IMR-90 (cell line): ENCODE measurements at regions not wholly inside any gene's neighbourhood (a gene's known extent, or its start where the extent isn't known, plus 50 kb on each side); places are given as distances from the start of the nearest gene placed in this dataset.
A peak's percentile ranks its signal among the peaks of the same experiment; 100 is the strongest.

ENCODE experiments used
- ATAC-seq: fragments of 200-7000 bp; cut with Tn5 transposase; 2 replicates; pipeline ENCODE4 v1.9.1; 2020; ENCODE audit warnings: low read depth, mild to moderate bottlenecking, moderate library complexity
- BruUV-seq: library from RNA; stranded (reverse); fragments of 400-500 nt; replicated peaks from 2 replicates; lab custom pipeline; 2021; lab: Mats Ljungman, UMichigan
- CTCF ChIA-PET: fragments of 300-600 bp; formaldehyde crosslinking; extraction: SDS; loops from one replicate; lab custom pipeline; 2021; ENCODE audit warnings: antibody characterized with exemption; lab: Yijun Ruan, JAX
- POLR2A ChIA-PET: fragments of 300-600 bp; sonication (Branson Sonifier 250); formaldehyde crosslinking; loops from one replicate; lab custom pipeline; 2022; ENCODE audit warnings: antibody characterized with exemption; ENCODE audit not compliant: unreplicated experiment; lab: Charles Lee
- DNase-seq: peaks from one replicate; pipeline ENCODE4 v3.0.0; 2013
- H2AFZ ChIP-seq: replicated peaks from 2 replicates; pipeline ENCODE3; 2013; ENCODE audit warnings: low read length, mild to moderate bottlenecking; ENCODE audit not compliant: poor library complexity
- H2AK5ac ChIP-seq: 2 replicates; pipeline ENCODE4 v1.6.1; 2013; ENCODE audit warnings: low read depth, low read length, inconsistent platforms
- H2AK9ac ChIP-seq: replicated peaks from 2 replicates; pipeline ENCODE3; 2013; ENCODE audit warnings: mild to moderate bottlenecking, low read depth, low read length, moderate library complexity; ENCODE audit not compliant: poor library complexity
- H2BK120ac ChIP-seq: 2 replicates; pipeline ENCODE4 v1.6.1; 2013; ENCODE audit warnings: low read depth, low read length, inconsistent platforms
- H2BK15ac ChIP-seq: 3 replicates; pipeline ENCODE4 v1.6.1; 2013; ENCODE audit warnings: low read depth, low read length, inconsistent platforms
- H2BK20ac ChIP-seq: 2 replicates; pipeline ENCODE4 v1.6.1; 2013; ENCODE audit warnings: low read depth, mild to moderate bottlenecking, inconsistent platforms, low read length, moderate library complexity
- H2BK5ac ChIP-seq: 2 replicates; pipeline ENCODE4 v1.6.1; 2013; ENCODE audit warnings: mild to moderate bottlenecking, low read depth, low read length, inconsistent platforms; ENCODE audit not compliant: poor library complexity, severe bottlenecking
- H3K14ac ChIP-seq: replicated peaks from 2 replicates; pipeline ENCODE4 v1.6.1; 2013; ENCODE audit warnings: low read depth, low read length, inconsistent platforms
- H3K18ac ChIP-seq: 2 replicates; pipeline ENCODE4 v1.6.1; 2013; ENCODE audit warnings: low read depth, low read length, control low read depth
- H3K23ac ChIP-seq: 2 replicates; pipeline ENCODE4 v1.6.1; 2013; ENCODE audit warnings: low read depth, low read length, inconsistent platforms
- H3K27ac ChIP-seq: 2 replicates; pipeline ENCODE4 v1.5.1; 2013; ENCODE audit warnings: mild to moderate bottlenecking, control low read depth, low read length; ENCODE audit not compliant: insufficient read depth
- H3K27me3 ChIP-seq: 2 replicates; pipeline ENCODE4 v1.6.1; 2013; ENCODE audit warnings: low read length; ENCODE audit not compliant: control insufficient read depth, insufficient read depth
- H3K36me3 ChIP-seq: 2 replicates; pipeline ENCODE4 v1.6.1; 2013; ENCODE audit warnings: low read length, mixed read lengths; ENCODE audit not compliant: control insufficient read depth, insufficient read depth
- H3K4ac ChIP-seq: 2 replicates; pipeline ENCODE4 v1.6.1; 2013; ENCODE audit warnings: low read depth, low read length, inconsistent platforms
- H3K4me1 ChIP-seq: 2 replicates; pipeline ENCODE4 v1.6.1; 2013; ENCODE audit warnings: low read length, mixed read lengths; ENCODE audit not compliant: control insufficient read depth, insufficient read depth
- H3K4me2 ChIP-seq: 2 replicates; pipeline ENCODE4 v1.6.1; 2013; ENCODE audit warnings: low read depth, mild to moderate bottlenecking, control low read depth, low read length, moderate library complexity
- H3K4me3 ChIP-seq: 2 replicates; pipeline ENCODE4 v1.5.1; 2013; ENCODE audit warnings: low read depth, mild to moderate bottlenecking, control low read depth, low read length, moderate library complexity; ENCODE audit not compliant: insufficient read depth
- H3K56ac ChIP-seq: 2 replicates; pipeline ENCODE4 v1.6.1; 2013; ENCODE audit warnings: low read length, inconsistent platforms; ENCODE audit not compliant: insufficient read depth; ENCODE audit errors: extremely low read depth
- H3K79me1 ChIP-seq, 2 experiments: 2 replicates each; pipeline ENCODE4 v1.6.1; 2013; ENCODE audit warnings: low read length in 2 of 2, inconsistent platforms in 1 of 2, low read depth in 1 of 2
- H3K9ac ChIP-seq: 2 replicates; pipeline ENCODE4 v1.6.1; 2013; ENCODE audit warnings: low read depth, low read length, control low read depth
- H3K9me1 ChIP-seq: 2 replicates; pipeline ENCODE4 v1.6.1; 2013; ENCODE audit warnings: low read length, inconsistent platforms; ENCODE audit not compliant: insufficient read depth
- H3K9me3 ChIP-seq: 2 replicates; pipeline ENCODE4 v1.6.1; 2013; ENCODE audit warnings: low read length; ENCODE audit not compliant: control insufficient read depth, insufficient read depth
- H4K20me1 ChIP-seq: 2 replicates; pipeline ENCODE4 v1.6.1; 2013; ENCODE audit warnings: low read length, inconsistent platforms; ENCODE audit not compliant: insufficient read depth
- H4K5ac ChIP-seq: 2 replicates; pipeline ENCODE4 v1.6.1; 2013; ENCODE audit warnings: mild to moderate bottlenecking, low read depth, low read length, control low read depth
- H4K8ac ChIP-seq, 2 experiments: 2 replicates each; pipeline ENCODE4 v1.6.1; 2013; ENCODE audit warnings: low read depth in 2 of 2, low read length in 2 of 2, control low read depth in 1 of 2, inconsistent platforms in 1 of 2
- H4K91ac ChIP-seq: 2 replicates; pipeline ENCODE4 v1.6.1; 2013; ENCODE audit warnings: low read depth, low read length, inconsistent platforms; ENCODE audit not compliant: insufficient read depth
- FOS ChIP-seq: fragments of 150-350 bp; IDR thresholded peaks from 2 replicates; pipeline ENCODE4 v1.6.1; 2016; ENCODE audit warnings: low read depth, low read length
- MAFK ChIP-seq: IDR thresholded peaks from 2 replicates; pipeline ENCODE4 v1.6.1; 2012; ENCODE audit warnings: low read depth, low read length, improper control_type of control experiment
- MAZ ChIP-seq: IDR thresholded peaks from 2 replicates; pipeline ENCODE4 v1.6.1; 2012; ENCODE audit warnings: low read depth, mild to moderate bottlenecking, low read length, improper control_type of control experiment, moderate library complexity, borderline replicate concordance
- MXI1 ChIP-seq: IDR thresholded peaks from 2 replicates; pipeline ENCODE4 v1.6.1; 2012; ENCODE audit warnings: low read depth, mild to moderate bottlenecking, low read length, moderate library complexity, borderline replicate concordance
- NFE2L2 ChIP-seq: fragments of 150-350 bp; IDR thresholded peaks from 2 replicates; pipeline ENCODE4 v1.6.1; 2016; ENCODE audit warnings: low read depth, mild to moderate bottlenecking, low read length
- POLR2A ChIP-seq: IDR thresholded peaks from 2 replicates; pipeline ENCODE4 v1.6.1; 2012; ENCODE audit warnings: mild to moderate bottlenecking, low read depth, low read length
- RAD21 ChIP-seq: IDR thresholded peaks from 2 replicates; pipeline ENCODE4 v1.6.1; 2012; ENCODE audit warnings: low read length, improper control_type of control experiment
- WGBS, 2 experiments: methylation state at CpG; one replicate each; pipeline versions ENCODE4 v1.1.5 to v1.1.7; 2013; ENCODE audit warnings: missing lambda C conversion rate in 2 of 2; ENCODE audit not compliant: insufficient read length in 1 of 2; ENCODE audit errors: extremely low coverage in 2 of 2; 5-methylcytosine and 5-hydroxymethylcytosine counted together
- dilution Hi-C: fragments of 300-500 bp; cut with HindIII; formaldehyde crosslinking; loops from one replicate; pipeline ENCODE4 v1.14.3; 2018; ENCODE audit warnings: low sequenced_read_pairs; ENCODE audit not compliant: unreplicated experiment
- in situ Hi-C: fragments of 300-500 bp; cut with MboI; formaldehyde crosslinking; loops from 3 replicates; pipeline ENCODE4 v1.14.3; 2019; ENCODE audit warnings: low sequenced_read_pairs, inconsistent platforms, mixed read lengths
- intact Hi-C: fragments of 100-400 bp; cut with micrococcal nuclease; formaldehyde crosslinking; loops from 2 replicates; pipeline ENCODE4 v1.10.0; 2022
- TF ChIP-seq, protein P1 (sequence below): conservative IDR thresholded peaks from 2 replicates; pipeline ENCODE4 v1.5.1; 2012; ENCODE audit warnings: mild to moderate bottlenecking, low read depth, low read length, improper control_type of control experiment

DNA sequence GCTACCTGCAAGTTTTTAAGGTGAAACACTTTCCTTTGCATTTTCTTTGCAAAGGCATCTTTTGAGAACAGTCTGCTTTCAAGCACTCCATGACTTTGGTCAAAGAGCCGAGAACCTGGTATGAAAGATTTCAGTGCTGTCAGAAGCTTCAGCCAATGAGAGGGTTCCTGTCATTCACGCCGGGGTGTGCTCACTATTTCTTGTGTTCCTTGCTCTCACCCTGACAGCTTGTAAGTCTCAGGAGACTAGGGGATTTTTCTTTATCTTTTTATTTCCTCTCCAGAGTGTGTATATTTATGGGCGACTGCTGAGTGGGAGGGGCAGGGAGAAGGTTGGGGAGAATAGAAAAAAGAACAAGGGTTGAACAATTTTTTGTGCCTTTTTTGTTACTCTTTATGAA, 334.0 kb downstream of the PSAT1 start:
- Histone ChIP-seq H2AK5ac (no peak overlapping the region), H3K9me3 (no peaks in the 10 kb centered on the region), H3K4me3 (no peak overlapping the region), H3K79me1 (no peaks in the 10 kb centered on the region), H3K23ac (no peak overlapping the region), H3K27me3 (no peaks in the 10 kb centered on the region; the same call in 1 of the 2 replicates), H2BK120ac (peak overlapping the region; percentile 40; the same call in 1 of the 2 replicates), H3K56ac (no peak overlapping the region), H2BK15ac (no peak overlapping the region), H3K4ac (no peak overlapping the region), H4K5ac (no peak overlapping the region), H4K91ac (no peak overlapping the region), H2AK9ac (no peak overlapping the region), H3K27ac (no peak overlapping the region), H3K4me1 (no peaks in the 10 kb centered on the region), H3K18ac (no peak overlapping the region), H3K4me2 (no peak overlapping the region), H3K14ac (0 out of 2 replicates have a peak overlapping the region, but pooled peaks have one; percentile 20), H2BK5ac (no peak overlapping the region), H2AFZ (peak overlapping the region; percentile 48), H4K20me1 (no peaks in the 10 kb centered on the region), H4K8ac (peak overlapping the region in 1 of 2 experiments; percentile 24; a peak in 1 of 4 replicates), H3K9ac (no peak overlapping the region), H2BK20ac (peak overlapping the region; percentile 62), H3K9me1 (no peaks in the 10 kb centered on the region; the same call in 1 of the 2 replicates), H3K36me3 (no peaks in the 10 kb centered on the region)
- intact Hi-C loops (no loop called here), dilution Hi-C loops (no loop called here), in situ Hi-C loops (no loop called here)
- ChIA-PET CTCF (no interaction called here), POLR2A (no interaction called here)
- WGBS, 2 experiments = 40% methylated on average over 1 of the region's 4 CpGs; no CpG with 5 or more reads in 1 of the 2 experiments
- DNase-seq (no peak), ATAC-seq (no peak)
- TF ChIP-seq MAZ (no peak), NFE2L2 (no peak), MXI1 (no peak), POLR2A (no peak), RAD21 (no peak), MAFK (no peak), FOS (no peak)
- TF ChIP-seq, protein P1, sequence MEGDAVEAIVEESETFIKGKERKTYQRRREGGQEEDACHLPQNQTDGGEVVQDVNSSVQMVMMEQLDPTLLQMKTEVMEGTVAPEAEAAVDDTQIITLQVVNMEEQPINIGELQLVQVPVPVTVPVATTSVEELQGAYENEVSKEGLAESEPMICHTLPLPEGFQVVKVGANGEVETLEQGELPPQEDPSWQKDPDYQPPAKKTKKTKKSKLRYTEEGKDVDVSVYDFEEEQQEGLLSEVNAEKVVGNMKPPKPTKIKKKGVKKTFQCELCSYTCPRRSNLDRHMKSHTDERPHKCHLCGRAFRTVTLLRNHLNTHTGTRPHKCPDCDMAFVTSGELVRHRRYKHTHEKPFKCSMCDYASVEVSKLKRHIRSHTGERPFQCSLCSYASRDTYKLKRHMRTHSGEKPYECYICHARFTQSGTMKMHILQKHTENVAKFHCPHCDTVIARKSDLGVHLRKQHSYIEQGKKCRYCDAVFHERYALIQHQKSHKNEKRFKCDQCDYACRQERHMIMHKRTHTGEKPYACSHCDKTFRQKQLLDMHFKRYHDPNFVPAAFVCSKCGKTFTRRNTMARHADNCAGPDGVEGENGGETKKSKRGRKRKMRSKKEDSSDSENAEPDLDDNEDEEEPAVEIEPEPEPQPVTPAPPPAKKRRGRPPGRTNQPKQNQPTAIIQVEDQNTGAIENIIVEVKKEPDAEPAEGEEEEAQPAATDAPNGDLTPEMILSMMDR = no peak
- BruUV-seq = no TSS peak
